D341Med (cell line): ENCODE measurements at regions not wholly inside any gene's neighbourhood (a gene's known extent, or its start where the extent isn't known, plus 50 kb on each side); places are given as distances from the start of the nearest gene placed in this dataset.
A peak's percentile ranks its signal among the peaks of the same experiment; 100 is the strongest.

Source experiments
- DNase-seq: peaks from one replicate; pipeline ENCODE4 v3.0.0; 2012; ENCODE audit warnings: low spot score

DNA sequence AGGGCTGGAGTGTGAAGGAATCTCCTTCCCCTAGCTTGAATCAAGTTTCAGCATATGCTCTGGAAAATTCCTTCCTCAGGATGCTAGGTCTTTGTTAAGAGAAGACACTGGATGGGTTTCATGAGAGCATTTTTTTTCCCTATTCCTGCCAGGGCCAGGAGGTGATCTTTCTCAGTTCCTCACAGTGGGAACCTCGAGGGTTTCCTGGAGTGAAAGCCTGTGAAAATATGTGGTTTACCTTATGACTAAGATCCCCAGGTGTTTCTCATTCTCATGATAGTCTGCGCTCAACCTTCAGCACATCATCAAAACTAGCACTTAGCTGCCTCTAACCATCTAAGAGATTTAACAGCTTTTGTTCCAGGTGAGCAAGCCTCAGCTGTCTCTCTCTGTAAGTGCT, 985.3 kb upstream of the FAT3 start:
- DNase-seq = no peak

DNA sequence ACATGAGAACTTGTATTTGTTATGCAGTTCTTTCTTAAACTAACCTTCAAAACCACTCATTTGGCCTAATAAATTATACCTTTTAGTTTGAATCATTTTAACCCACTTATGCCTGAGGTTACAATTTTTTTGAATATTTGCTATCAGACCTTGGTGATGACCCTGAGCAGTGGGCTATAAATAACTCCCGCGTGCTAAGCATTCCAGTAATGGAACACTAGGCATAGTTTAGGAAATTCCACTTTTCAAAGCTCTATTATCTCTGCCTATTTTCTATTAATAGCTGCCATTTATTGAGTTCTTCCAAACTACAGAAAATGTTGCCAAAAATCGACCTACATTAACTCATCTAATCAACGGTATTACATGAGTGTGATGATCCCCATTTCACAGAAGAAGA, 993.4 kb upstream of the FAT3 start:
- DNase-seq = no peak

DNA sequence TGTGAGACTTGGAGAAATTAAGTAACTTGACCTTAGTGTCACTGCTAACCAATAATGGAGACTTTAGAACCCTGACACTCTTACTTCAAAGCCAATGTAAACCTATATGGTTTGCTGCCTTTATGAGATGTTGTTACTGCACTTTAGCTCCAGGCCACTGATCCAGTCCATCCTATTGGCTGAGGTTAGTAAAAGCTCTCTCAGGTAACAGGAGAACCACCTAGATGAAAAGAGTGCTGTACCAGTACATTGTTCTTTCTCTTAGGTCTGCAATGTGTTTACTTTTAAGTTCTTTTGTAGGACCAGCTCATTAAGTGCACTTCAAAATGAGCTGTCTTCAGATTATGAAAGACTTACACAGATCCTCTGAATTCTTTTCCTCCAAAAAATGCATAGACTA, 994.0 kb upstream of the FAT3 start:
- no peak for DNase-seq

DNA sequence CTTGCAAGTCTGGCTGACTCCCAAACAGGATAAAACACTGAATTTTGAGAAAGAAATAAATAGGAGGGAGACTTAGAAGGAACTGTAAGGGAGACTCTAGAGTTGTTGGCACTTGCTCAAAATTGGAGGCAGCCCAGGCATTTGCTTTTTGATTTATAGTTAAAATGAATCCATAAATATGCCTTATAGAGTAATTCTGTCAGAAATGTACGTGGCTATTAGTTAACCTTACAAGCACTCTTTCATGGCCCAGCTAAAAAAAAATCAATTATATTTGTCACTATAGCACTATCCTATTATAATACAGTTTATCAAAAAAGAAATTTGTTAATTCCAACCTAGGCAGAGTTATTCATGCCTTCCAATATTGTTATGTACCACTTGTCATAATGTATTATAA, 1000.0 kb upstream of the CHORDC1 start:
- DNase-seq = no peak

DNA sequence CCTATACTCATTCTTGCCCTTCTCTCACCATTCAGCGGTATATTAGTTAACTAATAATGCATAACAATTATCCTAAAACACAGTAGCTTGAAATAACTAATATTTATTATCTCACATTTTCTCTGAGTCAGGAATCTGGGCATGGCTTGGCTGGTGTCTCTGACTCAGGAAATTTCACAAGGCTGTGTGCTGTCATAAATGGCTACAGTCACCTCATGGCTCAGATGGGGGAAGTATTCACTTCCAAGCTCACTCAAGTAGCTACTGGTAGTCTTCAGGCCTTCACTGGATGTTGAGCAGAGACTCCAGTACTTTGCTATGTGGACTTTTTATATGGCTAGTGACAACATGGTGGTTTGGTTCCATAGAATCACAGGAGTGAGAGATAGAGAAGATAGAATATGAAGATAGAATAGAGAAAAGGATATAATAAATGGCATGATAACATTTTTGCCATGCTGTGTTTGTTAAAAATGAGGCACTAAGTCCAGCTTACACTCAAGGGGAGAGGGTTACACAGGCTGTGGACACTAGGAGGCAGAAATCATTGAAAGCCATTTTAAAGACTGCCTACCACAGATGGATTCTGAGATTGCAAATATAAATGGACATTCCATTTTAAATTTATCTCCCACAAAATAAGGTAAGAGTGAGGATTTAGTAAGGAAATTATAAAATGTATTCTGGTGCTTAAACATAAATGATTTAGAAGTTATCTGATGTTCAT, 997.8 kb upstream of the CHORDC1 start:
- DNase-seq = no peak

DNA sequence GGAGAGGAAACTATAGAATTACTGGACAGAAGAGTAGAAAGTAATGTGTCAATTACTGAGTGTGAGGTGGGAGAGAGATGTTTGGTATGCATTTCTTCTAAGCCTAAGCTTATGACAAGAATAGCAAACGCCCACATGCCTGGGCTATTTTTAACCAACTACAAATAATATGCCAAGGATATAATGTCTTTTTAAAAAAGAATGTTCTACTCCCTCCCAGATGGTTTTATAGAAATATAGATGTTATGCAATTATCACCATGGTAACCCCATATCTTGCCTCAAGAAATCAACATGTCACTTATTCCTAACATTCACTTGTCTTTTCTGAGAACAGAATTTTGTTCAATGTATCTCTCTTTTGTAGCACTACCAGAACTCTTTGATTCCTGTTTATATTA, 996.7 kb upstream of the CHORDC1 start:
- no peak for DNase-seq

DNA sequence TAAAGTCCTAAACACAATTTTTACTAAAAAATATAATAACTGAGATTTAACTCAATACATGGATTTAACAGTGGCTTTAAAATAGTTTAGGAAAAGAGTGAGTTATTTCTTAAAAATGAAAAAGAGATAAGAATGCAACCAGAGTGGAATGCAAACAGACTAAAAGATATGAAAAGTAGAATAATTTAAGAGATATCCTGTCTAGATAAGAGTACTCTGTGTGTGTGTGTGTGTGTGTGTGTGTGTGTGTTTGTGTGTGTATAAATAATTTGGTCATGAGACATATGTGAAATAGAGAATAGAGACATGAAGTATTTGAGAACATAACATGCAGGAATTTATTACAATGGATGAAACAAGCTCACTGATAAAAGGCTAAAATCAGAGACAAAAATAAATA, 986.9 kb upstream of the CHORDC1 start:
- no peak for DNase-seq

DNA sequence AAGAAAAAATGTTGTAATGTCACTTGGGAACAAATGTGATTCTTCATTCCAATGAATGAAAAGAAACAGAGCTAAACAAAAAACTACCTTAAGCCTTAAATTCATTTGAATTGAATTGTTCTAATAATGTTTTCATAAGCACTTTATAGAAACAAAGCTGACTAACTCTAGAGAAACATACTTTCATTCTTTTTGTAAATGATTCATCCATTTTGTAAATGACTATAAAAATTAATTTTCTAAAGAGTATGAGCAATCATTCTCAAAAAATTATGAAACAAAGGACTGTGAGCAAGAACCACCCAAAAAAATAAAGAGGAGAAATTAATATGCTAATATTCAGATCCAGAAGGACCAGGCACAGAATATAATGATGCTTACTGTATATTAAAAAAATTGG, 986.5 kb upstream of the CHORDC1 start:
- DNase-seq = no peak

DNA sequence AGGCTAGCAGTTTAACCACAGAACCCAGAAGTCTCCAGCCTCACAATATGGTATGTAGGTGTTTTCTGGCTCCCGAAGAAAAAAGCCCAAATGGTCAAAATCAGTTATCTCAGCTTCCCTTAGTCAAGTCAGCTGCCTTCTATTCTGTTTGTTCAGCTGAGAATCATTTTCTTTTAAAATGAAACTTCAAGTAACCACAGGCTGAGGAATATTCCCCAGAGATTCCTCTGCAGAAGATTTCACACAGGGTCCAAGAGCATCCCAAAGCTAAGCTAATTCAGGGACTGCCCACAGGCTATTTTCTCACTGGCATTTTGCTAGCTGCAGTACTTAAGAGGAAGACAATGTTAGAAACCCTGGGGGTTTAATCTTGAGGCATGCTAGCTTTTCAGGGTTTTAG, 977.0 kb upstream of the CHORDC1 start:
- DNase-seq = no peak

DNA sequence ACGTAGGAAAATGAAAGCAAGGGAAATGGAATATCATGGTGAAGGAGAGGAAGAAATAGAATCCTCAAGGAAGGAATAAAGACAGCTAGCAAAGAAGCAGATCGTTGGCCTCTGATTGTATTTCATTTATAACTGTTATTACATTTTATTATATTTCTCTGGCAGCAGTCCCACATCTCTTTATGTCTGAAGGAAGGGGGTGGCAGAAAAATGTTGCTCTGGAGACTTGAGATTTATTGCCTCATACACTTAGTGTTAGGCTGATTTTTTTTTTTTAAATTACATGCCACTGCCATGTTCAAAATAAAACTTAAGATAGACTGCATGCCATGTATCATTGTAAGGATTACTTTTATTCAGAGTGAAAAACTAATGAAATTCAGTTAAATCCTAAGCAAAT, 971.7 kb upstream of the CHORDC1 start:
- DNase-seq = no peak

DNA sequence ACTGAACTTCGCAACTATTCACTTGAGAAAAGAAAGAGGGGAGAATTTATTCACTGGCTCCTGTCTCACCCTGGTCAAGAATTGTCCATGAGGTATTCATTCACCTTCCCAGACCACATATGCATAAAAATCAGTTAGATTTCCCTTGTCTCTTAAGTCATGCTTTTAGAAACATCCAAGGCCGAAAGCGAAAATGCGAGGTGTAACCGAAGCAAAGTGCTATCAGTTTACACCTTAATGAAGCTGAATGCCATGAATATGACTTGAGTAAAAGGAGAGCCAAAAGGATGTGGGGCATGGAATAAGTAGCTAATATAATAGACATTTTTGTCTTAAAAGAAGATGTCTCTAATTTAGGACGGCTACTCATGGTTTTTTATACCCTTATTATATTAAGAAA, 965.6 kb upstream of the CHORDC1 start:
- DNase-seq = no peak

DNA sequence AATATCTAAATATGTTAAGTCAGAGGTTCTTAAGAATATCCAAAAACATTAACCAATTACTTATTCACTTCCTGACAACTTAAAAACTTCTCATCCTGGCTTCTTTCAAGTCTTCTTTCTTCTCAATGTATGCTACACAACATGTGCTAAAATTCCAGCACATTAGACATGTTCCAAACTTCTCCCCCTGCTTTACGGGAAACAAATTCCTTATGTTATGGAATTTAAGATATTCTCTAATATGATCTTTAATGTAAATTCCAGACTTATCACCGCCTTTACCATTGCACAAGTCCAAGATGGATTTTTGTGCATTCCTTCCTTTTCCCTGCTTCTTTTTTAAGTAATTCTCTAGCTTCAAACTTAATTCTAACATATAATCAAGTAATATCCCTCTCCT, 964.5 kb upstream of the CHORDC1 start:
- no peak for DNase-seq

DNA sequence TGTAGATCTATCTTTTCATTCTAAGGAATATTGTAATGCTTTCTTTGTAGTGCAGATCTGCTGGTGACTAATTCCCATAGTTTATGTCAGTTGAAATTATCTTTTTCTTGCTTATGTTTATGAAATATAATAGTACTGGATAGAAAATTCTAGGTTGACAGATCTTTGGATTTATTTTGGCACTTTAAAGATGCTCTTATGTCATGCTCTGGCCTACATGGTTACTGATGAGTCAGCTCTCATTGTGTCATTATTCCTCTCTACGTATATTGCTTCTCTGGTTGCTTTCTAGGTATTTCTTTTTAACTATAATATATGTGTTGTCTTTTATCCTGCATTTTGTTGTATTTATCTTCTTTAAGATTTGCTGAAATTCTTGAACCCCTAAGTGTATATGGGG, 955.5 kb upstream of the CHORDC1 start:
- no peak for DNase-seq

DNA sequence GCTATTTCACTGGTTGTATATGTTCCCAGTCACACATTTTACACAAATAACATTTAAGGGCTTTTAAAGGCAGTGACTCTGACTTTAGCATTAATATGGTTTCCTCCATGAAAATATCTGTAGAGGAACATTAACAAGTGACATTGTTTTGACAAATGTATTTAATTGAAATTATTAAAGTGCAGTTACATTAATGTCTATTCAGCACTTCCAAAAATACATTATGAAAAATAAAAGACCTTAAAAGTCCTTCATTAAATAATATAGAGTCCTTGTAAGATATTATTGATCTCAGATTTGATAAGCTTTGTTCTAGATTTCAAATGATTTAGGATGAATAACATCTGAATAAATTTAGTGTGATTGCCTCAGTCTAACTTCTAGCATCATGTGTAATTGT, 951.9 kb upstream of the CHORDC1 start:
- no peak for DNase-seq

DNA sequence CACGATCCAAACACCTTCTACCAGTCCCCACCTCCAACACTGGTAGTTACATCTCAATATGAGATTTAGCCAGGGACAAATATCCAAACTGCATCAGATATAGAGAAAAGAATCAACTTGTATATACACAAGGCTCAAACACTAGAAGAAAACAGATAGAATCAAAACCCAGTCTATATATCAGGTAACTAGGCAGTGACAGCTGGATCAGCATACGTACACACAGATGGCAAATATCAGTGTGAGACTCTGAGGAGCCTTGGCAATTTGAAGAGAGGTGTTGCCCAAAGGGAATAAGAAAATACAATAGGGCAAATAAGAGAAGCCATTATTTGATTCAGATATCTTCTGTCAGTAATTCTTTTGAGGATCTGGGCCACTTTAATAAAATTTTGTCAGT, 951.3 kb upstream of the CHORDC1 start:
- peak; percentile 25 for DNase-seq

DNA sequence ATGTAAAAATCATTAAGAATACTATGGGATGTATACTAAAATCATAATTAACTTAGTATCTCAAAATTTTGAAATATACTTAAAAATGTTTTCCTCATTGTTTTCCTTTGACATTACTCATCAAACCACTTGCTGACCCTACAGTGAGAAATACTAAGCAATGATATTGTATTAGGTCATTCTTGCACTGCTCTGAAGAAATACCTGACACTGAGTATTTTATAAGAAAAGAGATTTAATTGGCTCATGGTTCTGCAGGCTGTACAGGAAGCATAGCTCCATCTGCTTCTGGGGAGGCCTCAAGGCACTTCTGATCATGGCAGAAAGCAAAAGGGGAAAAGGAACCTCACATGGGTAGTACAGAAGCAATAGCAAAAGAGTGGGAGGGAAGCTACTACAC, 950.9 kb upstream of the CHORDC1 start:
- no peak for DNase-seq

DNA sequence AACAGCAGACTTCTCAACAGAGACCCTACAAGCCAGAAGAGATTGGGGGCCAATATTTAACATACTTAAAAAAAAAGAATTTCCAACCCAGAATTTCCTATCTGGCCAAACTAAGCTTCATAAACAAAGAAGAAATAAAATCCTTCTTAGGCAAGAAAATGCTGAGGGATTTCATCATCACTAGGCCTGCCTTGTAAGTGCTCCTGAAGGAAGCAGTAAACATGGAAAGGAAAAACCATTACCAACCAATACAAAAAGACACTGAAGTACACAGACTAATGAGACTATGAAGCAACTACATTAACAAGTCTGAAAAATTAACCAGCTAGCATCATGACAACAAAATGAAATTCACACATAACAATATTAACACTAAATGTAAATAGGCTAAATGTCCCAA, 947.9 kb upstream of the CHORDC1 start:
- DNase-seq = no peak

DNA sequence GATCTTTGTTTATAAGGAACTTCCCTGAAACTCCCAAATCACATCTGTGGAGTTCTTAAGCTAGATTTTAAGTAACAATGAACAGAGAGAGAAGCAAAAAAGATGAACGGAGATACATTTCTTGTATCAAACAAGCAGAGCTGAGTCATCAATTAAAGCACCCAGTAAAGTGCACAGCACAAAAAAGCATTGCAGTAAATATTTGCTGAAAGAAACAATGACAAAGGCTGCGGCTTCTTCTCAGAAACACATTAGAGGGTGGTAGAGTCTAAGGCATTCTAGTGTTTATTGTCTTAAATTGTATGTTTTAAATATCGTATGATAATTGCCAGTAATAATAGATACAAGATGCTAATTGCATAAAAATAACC, 941.6 kb upstream of the CHORDC1 start:
- no peak for DNase-seq

DNA sequence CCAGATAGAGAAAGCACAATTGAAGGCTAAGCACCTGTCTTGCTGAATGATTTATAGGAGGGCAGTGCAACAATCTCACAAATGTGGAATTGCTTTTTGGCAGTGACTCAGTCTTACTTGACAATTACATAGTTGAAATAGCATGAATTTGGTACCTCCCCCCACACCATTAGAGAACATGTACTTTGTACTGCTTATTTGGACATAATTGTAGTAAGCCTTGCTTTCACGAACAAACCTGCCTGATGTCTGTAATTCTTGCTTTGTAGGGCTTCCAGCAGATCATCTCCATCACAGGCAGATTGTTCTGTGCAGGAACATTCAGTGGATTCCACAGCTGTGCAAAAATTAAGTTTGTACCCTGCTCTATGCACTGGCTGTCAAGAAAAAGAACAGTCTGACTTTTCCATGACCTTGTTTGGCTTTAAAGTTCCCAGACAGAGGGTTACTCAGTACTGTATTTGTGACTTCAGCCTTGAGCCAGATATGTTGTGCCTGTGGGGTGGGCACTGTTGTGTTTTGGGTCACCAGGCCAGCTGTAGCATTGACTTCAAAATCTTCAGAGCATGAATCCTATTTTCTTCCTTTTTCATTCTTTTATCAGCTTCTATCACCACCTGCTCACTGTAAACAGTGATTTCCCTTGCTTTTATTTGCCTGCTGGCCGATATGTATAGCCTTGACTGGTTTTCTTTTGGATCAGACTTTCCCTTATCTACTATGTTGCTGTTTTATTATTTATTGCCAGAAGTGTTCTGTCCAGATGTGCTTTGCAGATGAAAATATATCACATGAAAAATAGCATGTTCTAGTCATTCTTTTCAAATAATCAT, 941.0 kb upstream of the CHORDC1 start:
- DNase-seq = no peak

DNA sequence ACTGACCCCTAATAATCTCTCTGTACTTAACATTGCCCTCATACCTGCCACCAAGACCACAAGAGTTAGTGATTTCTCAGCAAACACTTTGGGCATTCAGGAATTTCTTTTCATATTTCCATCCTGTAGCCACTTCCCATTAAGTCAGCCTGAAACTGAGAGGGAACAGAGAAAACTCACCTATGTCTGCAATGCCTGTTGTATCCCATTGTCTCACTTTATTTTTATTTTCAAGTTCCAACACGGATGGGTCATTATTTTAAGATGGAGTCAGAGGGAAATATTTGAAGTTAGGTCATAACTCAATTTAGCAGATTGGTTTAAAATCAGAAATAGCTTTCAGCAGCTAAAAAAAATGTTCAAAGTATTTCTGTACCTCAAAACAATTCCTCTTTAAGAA, 937.8 kb upstream of the CHORDC1 start:
- DNase-seq = no peak

DNA sequence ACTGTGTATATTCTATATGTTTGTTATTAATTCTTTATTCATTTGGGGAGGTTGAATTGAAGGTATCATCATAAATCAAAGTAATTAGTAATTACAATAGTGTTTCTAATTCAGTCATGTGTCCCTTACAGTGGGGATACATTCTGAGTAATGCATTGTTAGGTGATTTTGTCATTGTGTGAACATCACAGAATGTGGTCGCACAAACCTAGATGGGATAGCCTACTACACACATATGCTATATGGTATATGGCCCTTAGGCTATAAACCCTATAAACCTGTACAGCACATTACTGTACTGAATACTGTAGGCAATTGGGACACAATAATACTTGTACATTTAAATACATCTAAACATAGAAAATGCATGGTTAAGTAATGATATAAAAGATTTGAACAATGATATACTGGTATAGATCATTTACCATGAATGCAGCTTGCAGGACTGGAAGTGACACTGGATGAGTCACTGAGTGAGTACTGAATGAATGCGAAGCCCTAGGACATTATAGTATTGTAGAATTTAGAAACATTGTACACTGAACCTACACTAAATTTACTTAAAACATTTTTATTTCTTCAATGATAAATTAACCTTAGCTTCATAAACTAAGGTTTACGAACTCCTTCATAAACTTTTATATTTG, 936.2 kb upstream of the CHORDC1 start:
- no peak for DNase-seq

DNA sequence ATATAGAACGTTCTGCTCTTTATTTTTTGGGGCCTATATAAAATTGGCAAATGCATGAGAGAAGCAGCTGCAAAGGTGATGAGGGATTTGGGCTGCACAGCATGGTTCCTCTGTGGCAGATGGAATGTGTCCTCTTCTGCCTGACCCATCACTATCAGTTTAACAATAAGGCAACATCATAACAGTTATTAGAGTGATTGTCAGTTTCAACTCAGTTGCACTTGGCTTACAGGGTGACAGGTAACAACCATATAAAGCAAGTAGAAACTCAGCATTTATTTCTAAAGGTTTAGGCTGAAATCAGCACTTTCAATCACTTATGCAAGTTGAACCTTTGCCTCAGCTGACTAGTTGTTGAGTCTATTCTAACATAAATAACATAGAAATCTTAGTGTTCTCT, 935.4 kb upstream of the CHORDC1 start:
- DNase-seq = no peak

DNA sequence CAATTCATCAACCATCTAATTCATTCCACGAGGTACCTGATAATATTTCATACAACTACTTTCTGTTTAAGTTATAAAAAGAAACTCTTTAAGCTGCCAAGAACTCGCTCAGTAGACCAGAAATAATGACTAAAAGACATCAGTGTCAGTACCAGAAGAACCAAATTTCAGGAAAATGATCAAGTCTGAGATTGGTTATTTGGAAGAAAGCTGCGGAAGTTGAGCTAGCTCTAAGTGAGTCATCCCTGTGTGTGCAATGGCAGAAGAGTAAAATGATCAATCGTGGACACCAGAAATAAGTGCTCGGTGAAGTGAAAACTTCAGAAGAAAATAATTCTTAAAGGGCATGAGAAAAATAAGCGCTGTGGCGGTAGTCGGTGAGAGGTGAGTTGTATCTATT, 933.2 kb upstream of the CHORDC1 start:
- DNase-seq = no peak
